DOHH2 (cell line): ENCODE measurements at regions not wholly inside any gene's neighbourhood (a gene's known extent, or its start where the extent isn't known, plus 50 kb on each side); places are given as distances from the start of the nearest gene placed in this dataset.

Source experiments
- EZH2phosphoT487 ChIP-seq: fragments of 200-600 bp; sonication (generic); IDR thresholded peaks from 2 replicates; pipeline ENCODE4 v1.6.1; 2017; ENCODE audit warnings: borderline replicate concordance, mild to moderate bottlenecking, antibody characterized with exemption, low read length, moderate library complexity, mixed read lengths
- TF ChIP-seq, protein P1 (sequence below): fragments of 200-600 bp; sonication (generic); IDR thresholded peaks from one replicate; pipeline ENCODE4 v1.5.1; 2014; ENCODE audit warnings: antibody characterized with exemption, mild to moderate bottlenecking, low read depth, low read length; ENCODE audit not compliant: poor library complexity, severe bottlenecking

DNA sequence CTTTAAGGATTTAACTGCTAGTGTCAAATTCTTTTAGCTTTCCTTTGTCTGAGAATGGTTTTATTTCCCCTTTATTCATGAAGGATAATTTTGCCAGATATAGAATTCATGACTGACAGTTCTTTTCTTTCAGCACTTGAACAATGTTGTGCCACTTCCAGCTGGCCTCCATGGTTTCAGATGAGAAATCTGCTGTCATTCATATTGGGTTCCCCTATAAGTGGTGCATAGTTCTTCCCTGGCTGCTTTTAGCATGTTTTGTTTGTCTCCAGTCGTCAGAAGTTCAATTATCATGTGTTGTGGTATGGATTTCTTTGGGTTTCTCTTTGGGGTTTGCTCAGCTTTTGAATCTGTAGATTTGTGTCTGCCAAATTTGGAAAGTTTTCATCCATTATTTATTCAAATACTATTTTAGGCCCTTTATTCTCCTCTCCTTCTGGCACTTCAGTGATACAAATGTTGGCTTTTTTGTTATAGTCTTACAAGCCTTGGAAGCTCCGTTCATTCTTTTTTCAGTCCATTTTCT lies 76.3 kb upstream of the TGM3 start:
- TF ChIP-seq, protein P1, sequence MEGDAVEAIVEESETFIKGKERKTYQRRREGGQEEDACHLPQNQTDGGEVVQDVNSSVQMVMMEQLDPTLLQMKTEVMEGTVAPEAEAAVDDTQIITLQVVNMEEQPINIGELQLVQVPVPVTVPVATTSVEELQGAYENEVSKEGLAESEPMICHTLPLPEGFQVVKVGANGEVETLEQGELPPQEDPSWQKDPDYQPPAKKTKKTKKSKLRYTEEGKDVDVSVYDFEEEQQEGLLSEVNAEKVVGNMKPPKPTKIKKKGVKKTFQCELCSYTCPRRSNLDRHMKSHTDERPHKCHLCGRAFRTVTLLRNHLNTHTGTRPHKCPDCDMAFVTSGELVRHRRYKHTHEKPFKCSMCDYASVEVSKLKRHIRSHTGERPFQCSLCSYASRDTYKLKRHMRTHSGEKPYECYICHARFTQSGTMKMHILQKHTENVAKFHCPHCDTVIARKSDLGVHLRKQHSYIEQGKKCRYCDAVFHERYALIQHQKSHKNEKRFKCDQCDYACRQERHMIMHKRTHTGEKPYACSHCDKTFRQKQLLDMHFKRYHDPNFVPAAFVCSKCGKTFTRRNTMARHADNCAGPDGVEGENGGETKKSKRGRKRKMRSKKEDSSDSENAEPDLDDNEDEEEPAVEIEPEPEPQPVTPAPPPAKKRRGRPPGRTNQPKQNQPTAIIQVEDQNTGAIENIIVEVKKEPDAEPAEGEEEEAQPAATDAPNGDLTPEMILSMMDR = no peak
- TF ChIP-seq EZH2phosphoT487 = no peak
